ENCODE measurements at regions not wholly inside any gene's neighbourhood (a gene's known extent, or its start where the extent isn't known, plus 50 kb on each side); places are given as distances from the start of the nearest gene placed in this dataset.
"Not testable (repeated sequence)": the region's sequence is repeated elsewhere in the genome, so short reads cannot be mapped to it uniquely, and the experiment has no call there.

GRCh38 chr6:164045082-164045481 is 630.6 kb downstream of the QKI start:
- no peak overlapping the region for H3K9ac ChIP-seq (ENCODE audit: low read depth in 1 of 2, low read length in 2 of 2)
- no peaks in the 10 kb centered on the region for H3K27me3 ChIP-seq (ENCODE audit: control insufficient read depth in 1 of 2, insufficient read depth in 2 of 2, low read length in 2 of 2)
- H3K4me3 ChIP-seq (ENCODE audit: low read depth in 1 of 2, low read length in 2 of 2): no peak overlapping the region
- no peaks in the 10 kb centered on the region for H3K36me3 ChIP-seq (ENCODE audit: control insufficient read depth in 1 of 2, insufficient read depth in 2 of 2, low read length in 2 of 2)
- H3K9me3 ChIP-seq (ENCODE audit: control insufficient read depth in 1 of 2, low read length in 2 of 2): peaks cover 0 to 9% of the 10 kb centered on the region in 2 donors
- H3K4me1 ChIP-seq (ENCODE audit: control insufficient read depth in 1 of 2, insufficient read depth in 2 of 2, low read length in 2 of 2): no peaks in the 10 kb centered on the region
- H3K27ac ChIP-seq (ENCODE audit: low read depth, low read length): no peak overlapping the region

- not testable (repeated sequence) for H3K4me3 ChIP-seq (ENCODE audit: low read depth in 1 of 2, low read length in 2 of 2); H3K9ac ChIP-seq (ENCODE audit: low read depth in 1 of 2, low read length in 2 of 2); H3K36me3 ChIP-seq (ENCODE audit: control insufficient read depth in 1 of 2, insufficient read depth in 2 of 2, low read length in 2 of 2); H3K27ac ChIP-seq (ENCODE audit: low read depth, low read length); H3K9me3 ChIP-seq (ENCODE audit: control insufficient read depth in 1 of 2, low read length in 2 of 2); H3K27me3 ChIP-seq (ENCODE audit: control insufficient read depth in 1 of 2, insufficient read depth in 2 of 2, low read length in 2 of 2); H3K4me1 ChIP-seq (ENCODE audit: control insufficient read depth in 1 of 2, insufficient read depth in 2 of 2, low read length in 2 of 2)
These were observed 629.1 kb downstream of the QKI start for GRCh38 chr6:164043656-164044055.

- no peaks in the 10 kb centered on the region for H3K4me1 ChIP-seq (ENCODE audit: control insufficient read depth in 1 of 2, insufficient read depth in 2 of 2, low read length in 2 of 2)
- no peak overlapping the region for H3K9ac ChIP-seq (ENCODE audit: low read depth in 1 of 2, low read length in 2 of 2)
- H3K27ac ChIP-seq (ENCODE audit: low read depth, low read length): no peak overlapping the region
- H3K4me3 ChIP-seq (ENCODE audit: low read depth in 1 of 2, low read length in 2 of 2): no peak overlapping the region
- H3K27me3 ChIP-seq (ENCODE audit: control insufficient read depth in 1 of 2, insufficient read depth in 2 of 2, low read length in 2 of 2): no peaks in the 10 kb centered on the region
- no peaks in the 10 kb centered on the region for H3K36me3 ChIP-seq (ENCODE audit: control insufficient read depth in 1 of 2, insufficient read depth in 2 of 2, low read length in 2 of 2)
- peaks cover 0 to 9% of the 10 kb centered on the region in 2 donors for H3K9me3 ChIP-seq (ENCODE audit: control insufficient read depth in 1 of 2, low read length in 2 of 2)
These were observed 627.7 kb downstream of the QKI start for GRCh38 chr6:164042212-164042611.

- Histone ChIP-seq H3K27ac (ENCODE audit: low read depth, low read length) (no peak overlapping the region), H3K9ac (ENCODE audit: low read depth in 1 of 2, low read length in 2 of 2) (no peak overlapping the region), H3K9me3 (ENCODE audit: control insufficient read depth in 1 of 2, low read length in 2 of 2) (peaks cover 0 to 9% of the 10 kb centered on the region in 2 donors), H3K4me1 (ENCODE audit: control insufficient read depth in 1 of 2, insufficient read depth in 2 of 2, low read length in 2 of 2) (no peaks in the 10 kb centered on the region), H3K27me3 (ENCODE audit: control insufficient read depth in 1 of 2, insufficient read depth in 2 of 2, low read length in 2 of 2) (no peaks in the 10 kb centered on the region), H3K4me3 (ENCODE audit: low read depth in 1 of 2, low read length in 2 of 2) (no peak overlapping the region), H3K36me3 (ENCODE audit: control insufficient read depth in 1 of 2, insufficient read depth in 2 of 2, low read length in 2 of 2) (no peaks in the 10 kb centered on the region)
These were observed 626.5 kb downstream of the QKI start for GRCh38 chr6:164040994-164041393.

- Histone ChIP-seq H3K36me3 (ENCODE audit: control insufficient read depth in 1 of 2, insufficient read depth in 2 of 2, low read length in 2 of 2) (no peaks in the 10 kb centered on the region), H3K4me1 (ENCODE audit: control insufficient read depth in 1 of 2, insufficient read depth in 2 of 2, low read length in 2 of 2) (no peaks in the 10 kb centered on the region), H3K4me3 (ENCODE audit: low read depth in 1 of 2, low read length in 2 of 2) (no peak overlapping the region), H3K9me3 (ENCODE audit: control insufficient read depth in 1 of 2, low read length in 2 of 2) (peaks cover 5 to 9% of the 10 kb centered on the region in 2 donors), H3K9ac (ENCODE audit: low read depth in 1 of 2, low read length in 2 of 2) (no peak overlapping the region), H3K27me3 (ENCODE audit: control insufficient read depth in 1 of 2, insufficient read depth in 2 of 2, low read length in 2 of 2) (no peaks in the 10 kb centered on the region), H3K27ac (ENCODE audit: low read depth, low read length) (no peak overlapping the region)
These were observed 625.4 kb downstream of the QKI start for GRCh38 chr6:164039954-164040375.

GRCh38 chr6:164037171-164037870 is 622.8 kb downstream of the QKI start:
- H3K4me1 ChIP-seq (ENCODE audit: control insufficient read depth in 1 of 2, insufficient read depth in 2 of 2, low read length in 2 of 2): no peaks in the 10 kb centered on the region
- no peak overlapping the region for H3K4me3 ChIP-seq (ENCODE audit: low read depth in 1 of 2, low read length in 2 of 2)
- no peaks in the 10 kb centered on the region for H3K27me3 ChIP-seq (ENCODE audit: control insufficient read depth in 1 of 2, insufficient read depth in 2 of 2, low read length in 2 of 2)
- no peak overlapping the region for H3K9ac ChIP-seq (ENCODE audit: low read depth in 1 of 2, low read length in 2 of 2)
- H3K36me3 ChIP-seq (ENCODE audit: control insufficient read depth in 1 of 2, insufficient read depth in 2 of 2, low read length in 2 of 2): no peaks in the 10 kb centered on the region
- H3K27ac ChIP-seq (ENCODE audit: low read depth, low read length): no peak overlapping the region
- peaks cover 0 to 5% of the 10 kb centered on the region in 2 donors for H3K9me3 ChIP-seq (ENCODE audit: control insufficient read depth in 1 of 2, low read length in 2 of 2)

GRCh38 chr6:164035900-164036485 is 621.5 kb downstream of the QKI start:
- Histone ChIP-seq H3K9ac (ENCODE audit: low read depth in 1 of 2, low read length in 2 of 2) (no peak overlapping the region), H3K27ac (ENCODE audit: low read depth, low read length) (no peak overlapping the region), H3K4me1 (ENCODE audit: control insufficient read depth in 1 of 2, insufficient read depth in 2 of 2, low read length in 2 of 2) (no peaks in the 10 kb centered on the region), H3K36me3 (ENCODE audit: control insufficient read depth in 1 of 2, insufficient read depth in 2 of 2, low read length in 2 of 2) (no peaks in the 10 kb centered on the region), H3K27me3 (ENCODE audit: control insufficient read depth in 1 of 2, insufficient read depth in 2 of 2, low read length in 2 of 2) (no peaks in the 10 kb centered on the region), H3K9me3 (ENCODE audit: control insufficient read depth in 1 of 2, low read length in 2 of 2) (peaks cover 0 to 5% of the 10 kb centered on the region in 2 donors), H3K4me3 (ENCODE audit: low read depth in 1 of 2, low read length in 2 of 2) (no peak overlapping the region)

- no peaks in the 10 kb centered on the region for H3K27me3 ChIP-seq (ENCODE audit: control insufficient read depth in 1 of 2, insufficient read depth in 2 of 2, low read length in 2 of 2)
- H3K9ac ChIP-seq (ENCODE audit: low read depth in 1 of 2, low read length in 2 of 2): no peak overlapping the region
- no peaks in the 10 kb centered on the region for H3K4me1 ChIP-seq (ENCODE audit: control insufficient read depth in 1 of 2, insufficient read depth in 2 of 2, low read length in 2 of 2)
- no peaks in the 10 kb centered on the region for H3K36me3 ChIP-seq (ENCODE audit: control insufficient read depth in 1 of 2, insufficient read depth in 2 of 2, low read length in 2 of 2)
- H3K4me3 ChIP-seq (ENCODE audit: low read depth in 1 of 2, low read length in 2 of 2): no peak overlapping the region
- peaks cover 0 to 5% of the 10 kb centered on the region in 2 donors for H3K9me3 ChIP-seq (ENCODE audit: control insufficient read depth in 1 of 2, low read length in 2 of 2)
- H3K27ac ChIP-seq (ENCODE audit: low read depth, low read length): no peak overlapping the region
These were observed 620.2 kb downstream of the QKI start for GRCh38 chr6:164034602-164035140.

- Histone ChIP-seq H3K9ac (ENCODE audit: low read depth in 1 of 2, low read length in 2 of 2) (no peak overlapping the region), H3K4me1 (ENCODE audit: control insufficient read depth in 1 of 2, insufficient read depth in 2 of 2, low read length in 2 of 2) (no peaks in the 10 kb centered on the region), H3K9me3 (ENCODE audit: control insufficient read depth in 1 of 2, low read length in 2 of 2) (peaks cover 7 to 12% of the 10 kb centered on the region in 2 donors), H3K4me3 (ENCODE audit: low read depth in 1 of 2, low read length in 2 of 2) (no peak overlapping the region), H3K36me3 (ENCODE audit: control insufficient read depth in 1 of 2, insufficient read depth in 2 of 2, low read length in 2 of 2) (no peaks in the 10 kb centered on the region), H3K27me3 (ENCODE audit: control insufficient read depth in 1 of 2, insufficient read depth in 2 of 2, low read length in 2 of 2) (no peaks in the 10 kb centered on the region), H3K27ac (ENCODE audit: low read depth, low read length) (no peak overlapping the region)
These were observed 610.7 kb downstream of the QKI start for GRCh38 chr6:164025180-164025579.

GRCh38 chr6:164023535-164023934 is 609.0 kb downstream of the QKI start:
- Histone ChIP-seq H3K27ac (ENCODE audit: low read depth, low read length) (no peak overlapping the region), H3K9me3 (ENCODE audit: control insufficient read depth in 1 of 2, low read length in 2 of 2) (peaks cover 11 to 12% of the 10 kb centered on the region in 2 donors), H3K9ac (ENCODE audit: low read depth in 1 of 2, low read length in 2 of 2) (no peak overlapping the region), H3K36me3 (ENCODE audit: control insufficient read depth in 1 of 2, insufficient read depth in 2 of 2, low read length in 2 of 2) (no peaks in the 10 kb centered on the region), H3K27me3 (ENCODE audit: control insufficient read depth in 1 of 2, insufficient read depth in 2 of 2, low read length in 2 of 2) (no peaks in the 10 kb centered on the region), H3K4me1 (ENCODE audit: control insufficient read depth in 1 of 2, insufficient read depth in 2 of 2, low read length in 2 of 2) (no peaks in the 10 kb centered on the region), H3K4me3 (ENCODE audit: low read depth in 1 of 2, low read length in 2 of 2) (no peak overlapping the region)
